GM10248 (cell line): ENCODE measurements at regions not wholly inside any gene's neighbourhood (a gene's known extent, or its start where the extent isn't known, plus 50 kb on each side); places are given as distances from the start of the nearest gene placed in this dataset.

ENCODE experiments used
- CTCF ChIA-PET: fragments of 300-600 bp; sonication (Branson Sonifier 250); formaldehyde crosslinking; extraction: SDS; loops from one replicate; lab custom pipeline; 2021; ENCODE audit warnings: antibody characterized with exemption; lab: Yijun Ruan, JAX
- POLR2A ChIA-PET: fragments of 350-650 bp; sonication (Branson Sonifier 250); formaldehyde crosslinking; extraction: SDS; loops from one replicate; lab custom pipeline; 2020; ENCODE audit warnings: antibody characterized with exemption; lab: Yijun Ruan, JAX
- DNase-seq: peaks from one replicate; pipeline ENCODE4 v3.0.0; 2012; ENCODE audit errors: extremely low spot score
- TF ChIP-seq, protein P1 (sequence below): IDR thresholded peaks from 2 replicates; pipeline ENCODE4 v1.5.1; 2012; ENCODE audit warnings: mild to moderate bottlenecking, low read depth; ENCODE audit errors: extremely low read depth, missing control alignments, control extremely low read depth

DNA sequence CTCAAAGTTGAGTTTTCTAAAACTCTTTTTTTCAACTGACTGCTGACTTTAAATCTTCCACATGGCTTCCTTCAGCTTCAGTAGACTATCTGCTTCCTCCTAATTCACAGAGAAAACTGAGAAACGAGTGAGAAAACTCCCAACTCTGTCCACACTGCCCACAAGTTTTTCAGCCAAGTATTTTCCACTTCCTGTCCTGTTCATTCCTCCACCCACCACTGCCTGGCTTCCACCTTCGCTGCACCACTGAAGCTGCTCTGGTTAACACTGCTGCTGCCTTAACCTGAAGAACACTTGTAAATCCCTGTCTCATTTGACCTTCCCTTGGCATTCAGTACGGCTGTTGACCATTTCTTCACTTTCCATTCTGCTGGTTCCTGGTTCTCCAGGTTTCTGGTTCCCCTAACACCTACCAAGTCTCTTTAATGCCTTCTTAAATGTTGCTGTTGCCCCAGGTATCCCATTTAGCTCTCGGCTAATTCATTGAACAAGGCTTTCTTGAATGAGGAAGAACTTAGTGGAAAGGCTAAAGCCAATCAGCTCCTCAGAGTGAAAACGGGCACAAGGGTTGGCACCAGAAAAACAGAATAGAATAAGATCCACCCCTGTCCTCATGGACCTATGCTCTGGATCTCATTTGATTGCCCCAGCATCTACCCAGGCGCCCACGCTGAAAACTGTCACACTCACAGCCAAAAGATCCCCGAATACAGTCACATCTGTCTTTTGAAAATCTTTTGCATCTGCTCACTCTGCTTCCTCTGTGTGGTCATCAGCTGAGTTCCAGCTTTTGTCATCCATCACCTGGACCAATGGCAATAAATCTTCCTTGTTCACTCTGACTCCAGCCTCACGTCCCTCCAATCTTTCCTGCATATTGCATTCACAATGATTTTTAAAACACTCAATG, 104.4 kb upstream of the TAB2 start:
- TF ChIP-seq, protein P1, sequence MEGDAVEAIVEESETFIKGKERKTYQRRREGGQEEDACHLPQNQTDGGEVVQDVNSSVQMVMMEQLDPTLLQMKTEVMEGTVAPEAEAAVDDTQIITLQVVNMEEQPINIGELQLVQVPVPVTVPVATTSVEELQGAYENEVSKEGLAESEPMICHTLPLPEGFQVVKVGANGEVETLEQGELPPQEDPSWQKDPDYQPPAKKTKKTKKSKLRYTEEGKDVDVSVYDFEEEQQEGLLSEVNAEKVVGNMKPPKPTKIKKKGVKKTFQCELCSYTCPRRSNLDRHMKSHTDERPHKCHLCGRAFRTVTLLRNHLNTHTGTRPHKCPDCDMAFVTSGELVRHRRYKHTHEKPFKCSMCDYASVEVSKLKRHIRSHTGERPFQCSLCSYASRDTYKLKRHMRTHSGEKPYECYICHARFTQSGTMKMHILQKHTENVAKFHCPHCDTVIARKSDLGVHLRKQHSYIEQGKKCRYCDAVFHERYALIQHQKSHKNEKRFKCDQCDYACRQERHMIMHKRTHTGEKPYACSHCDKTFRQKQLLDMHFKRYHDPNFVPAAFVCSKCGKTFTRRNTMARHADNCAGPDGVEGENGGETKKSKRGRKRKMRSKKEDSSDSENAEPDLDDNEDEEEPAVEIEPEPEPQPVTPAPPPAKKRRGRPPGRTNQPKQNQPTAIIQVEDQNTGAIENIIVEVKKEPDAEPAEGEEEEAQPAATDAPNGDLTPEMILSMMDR = no peak
- peak; percentile 41 for DNase-seq
- CTCF ChIA-PET = interaction anchor here (1.0 to 3.5 kb wide), 13 partner anchors 10 to 216 kb away, joined by 3 to 11 read pairs (median 4); no protein-coding TSS in a partner anchor
- POLR2A ChIA-PET = interaction anchor here (0.8 kb wide), 1 partner anchor 17 kb away, joined by 3 read pairs; no protein-coding TSS in a partner anchor

DNA sequence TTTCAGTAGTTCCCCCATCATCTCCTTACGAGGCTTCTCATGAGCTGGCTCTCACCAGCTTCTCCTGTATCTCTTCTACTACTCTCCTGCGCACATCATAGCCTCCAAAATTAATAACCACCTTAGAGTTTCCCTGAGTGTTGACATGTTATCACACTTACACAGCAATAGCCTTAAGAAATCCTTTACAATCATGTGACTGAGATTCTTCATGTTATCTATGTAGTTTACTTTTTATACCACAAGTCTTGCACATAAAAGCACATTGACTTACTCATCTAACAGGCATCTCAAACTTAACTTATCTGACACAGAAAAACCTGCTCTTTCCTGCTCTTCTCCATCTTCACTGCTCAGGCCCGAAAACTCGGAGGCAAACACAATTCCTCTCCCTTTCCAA, 103.7 kb upstream of the TAB2 start:
- POLR2A ChIA-PET = interaction anchor here (0.8 kb wide), 1 partner anchor 18 kb away, joined by 3 read pairs; no protein-coding TSS in a partner anchor
- DNase-seq = no peak
- TF ChIP-seq, protein P1 = no peak
- CTCF ChIA-PET = interaction anchor here (1.0 to 3.5 kb wide), 10 partner anchors 9 to 215 kb away, joined by 3 to 11 read pairs (median 4); no protein-coding TSS in a partner anchor

DNA sequence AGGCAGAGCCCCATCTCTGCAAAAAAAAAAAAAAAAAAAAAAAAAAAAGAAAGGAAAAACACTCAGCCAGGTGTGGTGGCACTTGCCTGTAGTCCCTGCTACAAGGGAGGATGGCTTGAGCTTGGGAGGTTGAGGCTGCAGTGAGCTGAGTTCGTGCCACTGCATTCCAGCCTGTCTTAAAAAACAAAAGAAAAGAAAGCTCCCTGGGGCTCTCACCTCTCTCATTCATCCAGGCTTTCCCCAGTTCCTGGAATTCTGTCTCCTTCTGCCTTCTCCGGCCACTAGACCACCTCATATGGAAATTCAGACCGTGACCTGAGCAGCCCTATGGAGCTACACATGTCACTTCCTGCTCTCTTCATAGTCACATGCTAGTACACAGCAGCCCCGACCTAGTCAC, 101.1 kb upstream of the TAB2 start:
- TF ChIP-seq, protein P1 = no peak
- CTCF ChIA-PET = interaction anchor here (0.9 to 3.5 kb wide), 10 partner anchors 9 to 100 kb away, joined by 3 to 11 read pairs (median 4); no protein-coding TSS in a partner anchor
- POLR2A ChIA-PET = interaction anchor here (0.7 kb wide), 1 partner anchor 279 kb away, joined by 13 read pairs; no protein-coding TSS in a partner anchor
- no peak for DNase-seq

DNA sequence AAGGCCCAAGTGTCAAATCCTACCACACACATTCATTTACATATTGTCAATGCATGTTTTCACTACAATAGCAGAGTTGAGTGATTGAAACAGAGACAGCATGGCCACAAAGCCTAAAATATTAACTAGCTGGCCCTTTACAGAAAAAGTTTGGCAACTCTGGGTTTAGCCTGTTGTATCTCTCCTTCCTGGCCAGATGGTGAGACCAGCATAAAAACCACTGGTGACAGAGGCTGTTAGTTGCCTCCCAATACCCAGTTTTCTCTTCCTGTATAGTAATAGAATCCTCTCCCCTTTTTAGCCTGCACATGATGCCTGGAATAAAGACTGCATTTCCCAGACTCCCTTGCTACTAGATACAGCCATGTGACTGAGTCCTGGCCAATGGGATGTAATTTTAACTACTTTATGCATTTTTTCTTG, 100.0 kb upstream of the TAB2 start:
- DNase-seq = no peak
- TF ChIP-seq, protein P1 = no peak
- ChIA-PET POLR2A (no interaction called here), CTCF (interaction anchor here (0.7 to 2.1 kb wide), 10 partner anchors 9 to 99 kb away, joined by 3 to 9 read pairs (median 4); no protein-coding TSS in a partner anchor)

DNA sequence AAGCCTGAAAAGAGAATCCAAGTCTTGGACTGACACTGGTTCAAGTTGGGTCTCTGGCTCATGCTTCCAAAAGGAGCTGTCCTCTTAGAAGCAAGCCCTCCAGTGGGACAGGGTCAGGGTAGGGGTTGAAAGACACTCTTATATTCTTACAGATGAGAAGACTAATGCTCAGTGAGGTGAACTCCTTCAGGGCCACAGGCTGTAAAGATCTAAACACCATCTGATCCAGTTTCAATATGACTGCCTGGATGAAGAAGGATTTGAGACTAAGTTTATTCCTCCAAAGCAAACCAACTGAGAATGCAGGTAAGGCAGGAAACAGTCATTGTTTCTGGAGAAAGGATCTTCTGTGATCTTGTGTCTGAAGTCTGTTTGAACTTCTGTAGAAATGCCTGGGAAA, 99.0 kb upstream of the TAB2 start:
- TF ChIP-seq, protein P1 = no peak
- POLR2A ChIA-PET = interaction anchor here (0.6 kb wide), 1 partner anchor 13 kb away, joined by 3 read pairs; no protein-coding TSS in a partner anchor
- CTCF ChIA-PET = interaction anchor here (0.7 to 2.1 kb wide), 3 partner anchors 13 to 43 kb away, joined by 3 to 9 read pairs (median 4); no protein-coding TSS in a partner anchor
- DNase-seq = no peak

DNA sequence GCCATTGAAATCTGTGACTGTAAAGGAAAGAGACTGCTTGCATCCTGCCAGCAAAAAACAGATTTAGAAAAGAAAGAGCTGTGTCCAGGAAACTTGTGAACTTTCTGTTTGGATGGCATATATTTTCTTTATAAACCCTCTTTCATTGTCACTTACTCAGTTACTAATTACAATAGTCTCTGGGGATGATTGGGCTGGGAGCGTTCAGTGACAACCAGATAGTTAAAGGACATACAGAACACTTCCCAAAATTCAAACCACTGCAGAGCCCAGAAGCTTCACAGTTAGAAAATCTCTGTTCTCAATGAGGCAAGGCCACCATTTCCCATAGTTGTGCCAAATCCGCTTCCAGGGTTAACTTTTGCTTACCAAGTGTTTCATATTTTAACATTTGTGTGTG, 98.6 kb upstream of the TAB2 start:
- TF ChIP-seq, protein P1 = no peak
- ChIA-PET CTCF (interaction anchor here (1.9 to 2.1 kb wide), 2 partner anchors 12 to 21 kb away, joined by 4 to 9 read pairs; no protein-coding TSS in a partner anchor), POLR2A (interaction anchor here (0.6 kb wide), 1 partner anchor 14 kb away, joined by 3 read pairs; no protein-coding TSS in a partner anchor)
- DNase-seq = no peak
